Body of pancreas (tissue), 4 donors: ENCODE measurements at regions not wholly inside any gene's neighbourhood (a gene's known extent, or its start where the extent isn't known, plus 50 kb on each side); places are given as distances from the start of the nearest gene placed in this dataset.

Experiments
- CTCF ChIP-seq, 7 experiments: fragments of 450-650 bp in 4 of 7; fragments of 200-600 bp in 3 of 7; sonication (generic) in 3 of 7; IDR thresholded peaks; one replicate each; pipeline ENCODE4 v1.5.1; 2016 to 2019; ENCODE audit warnings: antibody characterized with exemption in 7 of 7
- POLR2A ChIP-seq, 3 donors: fragments of 450-650 bp; IDR thresholded peaks; one replicate each; pipeline ENCODE4 v1.6.1; 2016; ENCODE audit warnings: antibody characterized with exemption in 3 of 3, mild to moderate bottlenecking in 2 of 3

- no peak for TF ChIP-seq CTCF (IDR thresholded peaks at IDR 0.05)
- TF ChIP-seq POLR2A (IDR thresholded peaks at IDR 0.05): no peak
Observed at GRCh38 chr13:90201676-90202460, 1145.6 kb upstream of the MIR17HG start.
